A549 (cell line): ENCODE measurements at regions not wholly inside any gene's neighbourhood (a gene's known extent, or its start where the extent isn't known, plus 50 kb on each side); places are given as distances from the start of the nearest gene placed in this dataset.

Experiments
- CBX8 ChIP-seq: fragments of 200-600 bp; sonication (generic); IDR thresholded peaks from 2 replicates; pipeline ENCODE4 v1.6.1; 2016
- CTCF ChIP-seq: fragments of >200 bp; sonication (Bioruptor Twin); formaldehyde crosslinking; IDR thresholded peaks from 3 replicates; pipeline ENCODE4 v1.5.1; 2016
- RAD21 ChIP-seq, 2 experiments: fragments of >200 bp in 1 of 2; sonication (Bioruptor Twin) in 1 of 2; formaldehyde crosslinking in 1 of 2; IDR thresholded peaks in 1 of 2; conservative IDR thresholded peaks in 1 of 2; 2 replicates in 1 of 2; 3 replicates in 1 of 2; pipeline ENCODE4 v1.6.1; 2012 to 2018; ENCODE audit warnings: inconsistent platforms in 1 of 2

GRCh38 chr3:66789580-66790237 is 208.4 kb upstream of the KBTBD8 start:
- TF ChIP-seq CTCF (no peak), RAD21 (conservative IDR thresholded peaks at IDR 0.05 in 1 of 2, IDR thresholded peaks at IDR 0.05 in 1 of 2) (no peak), CBX8 (no peak)
